ENCODE measurements at regions not wholly inside any gene's neighbourhood (a gene's known extent, or its start where the extent isn't known, plus 50 kb on each side); places are given as distances from the start of the nearest gene placed in this dataset.

DNA sequence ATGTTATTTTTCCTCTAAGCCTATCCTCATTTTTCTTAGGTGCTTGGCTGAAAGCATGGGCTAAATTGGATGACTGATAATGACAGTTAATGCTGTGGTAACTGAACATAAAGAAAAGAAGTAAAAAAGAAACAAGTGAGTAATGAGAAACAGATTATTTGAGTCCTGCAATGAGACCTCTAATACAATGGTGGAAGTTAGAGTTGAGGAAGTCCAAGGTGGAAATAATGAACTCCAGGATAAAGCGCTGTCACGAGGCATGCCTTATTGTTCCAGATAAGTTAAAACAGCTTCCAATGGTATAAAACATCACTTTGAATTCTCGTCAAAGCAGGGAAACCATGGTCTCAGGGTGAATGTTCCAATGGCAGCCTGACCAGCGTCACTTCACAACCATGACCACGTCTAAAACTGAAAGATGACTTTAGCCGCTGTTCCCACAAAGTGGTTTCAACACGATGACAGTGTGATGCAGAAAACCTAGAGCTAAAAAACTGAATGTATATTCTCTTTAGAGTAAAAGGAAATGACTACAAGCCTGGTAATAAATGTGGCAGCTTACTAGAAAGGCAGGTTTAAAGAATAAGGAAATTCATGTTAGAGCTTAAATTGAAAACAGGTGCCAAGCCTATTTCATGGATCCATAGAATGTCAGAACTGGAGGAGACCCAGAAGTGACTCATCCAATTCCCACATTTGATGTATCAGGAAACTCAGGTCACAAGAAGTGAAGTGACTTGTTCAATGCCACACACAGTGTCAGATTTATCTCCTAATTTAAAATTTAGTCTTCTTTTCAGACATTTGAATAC, 202.6 kb upstream of the GYPA start:
- Histone ChIP-seq H3K9me3 (no peaks in the 10 kb centered on the region), H3K4me1 (ENCODE audit: low read depth) (no peaks in the 10 kb centered on the region), H3K4me3 (no peak overlapping the region), H3K36me3 (ENCODE audit: low read depth) (no peaks in the 10 kb centered on the region)
- DNase-seq (no peak), ATAC-seq (no peak)
- intact Hi-C loops (cut with DNase I, micrococcal nuclease) = no loop called here
- TF ChIP-seq, protein P1, sequence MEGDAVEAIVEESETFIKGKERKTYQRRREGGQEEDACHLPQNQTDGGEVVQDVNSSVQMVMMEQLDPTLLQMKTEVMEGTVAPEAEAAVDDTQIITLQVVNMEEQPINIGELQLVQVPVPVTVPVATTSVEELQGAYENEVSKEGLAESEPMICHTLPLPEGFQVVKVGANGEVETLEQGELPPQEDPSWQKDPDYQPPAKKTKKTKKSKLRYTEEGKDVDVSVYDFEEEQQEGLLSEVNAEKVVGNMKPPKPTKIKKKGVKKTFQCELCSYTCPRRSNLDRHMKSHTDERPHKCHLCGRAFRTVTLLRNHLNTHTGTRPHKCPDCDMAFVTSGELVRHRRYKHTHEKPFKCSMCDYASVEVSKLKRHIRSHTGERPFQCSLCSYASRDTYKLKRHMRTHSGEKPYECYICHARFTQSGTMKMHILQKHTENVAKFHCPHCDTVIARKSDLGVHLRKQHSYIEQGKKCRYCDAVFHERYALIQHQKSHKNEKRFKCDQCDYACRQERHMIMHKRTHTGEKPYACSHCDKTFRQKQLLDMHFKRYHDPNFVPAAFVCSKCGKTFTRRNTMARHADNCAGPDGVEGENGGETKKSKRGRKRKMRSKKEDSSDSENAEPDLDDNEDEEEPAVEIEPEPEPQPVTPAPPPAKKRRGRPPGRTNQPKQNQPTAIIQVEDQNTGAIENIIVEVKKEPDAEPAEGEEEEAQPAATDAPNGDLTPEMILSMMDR (IDR thresholded peaks at IDR 0.05) = no peak

DNA sequence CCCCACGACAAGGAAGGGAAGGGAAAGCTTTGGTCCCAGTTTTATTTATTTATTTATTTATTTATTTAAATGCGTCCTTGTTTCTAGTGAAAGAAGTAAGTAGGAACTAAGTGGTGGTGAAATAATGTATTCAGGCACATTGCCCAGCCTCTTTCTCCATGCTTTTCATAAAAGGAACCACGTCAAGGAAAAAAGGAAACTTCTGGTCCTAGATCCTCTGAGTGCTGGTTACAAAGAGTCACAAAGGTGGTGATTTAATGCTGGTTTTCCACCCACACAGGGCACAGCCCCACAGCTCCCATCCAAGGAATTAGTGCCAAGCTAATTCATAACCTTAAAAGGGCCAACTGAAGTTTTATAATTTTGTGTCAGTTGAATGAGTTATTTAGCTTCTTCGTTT, 206.6 kb upstream of the GYPA start:
- Histone ChIP-seq H3K4me3 (no peak overlapping the region), H3K4me1 (ENCODE audit: low read depth) (no peaks in the 10 kb centered on the region), H3K36me3 (ENCODE audit: low read depth) (no peaks in the 10 kb centered on the region), H3K9me3 (no peaks in the 10 kb centered on the region)
- DNase-seq (no peak), ATAC-seq (no peak)
- TF ChIP-seq, protein P1 (IDR thresholded peaks at IDR 0.05) = no peak
- intact Hi-C loops (cut with DNase I, micrococcal nuclease) = no loop called here

DNA sequence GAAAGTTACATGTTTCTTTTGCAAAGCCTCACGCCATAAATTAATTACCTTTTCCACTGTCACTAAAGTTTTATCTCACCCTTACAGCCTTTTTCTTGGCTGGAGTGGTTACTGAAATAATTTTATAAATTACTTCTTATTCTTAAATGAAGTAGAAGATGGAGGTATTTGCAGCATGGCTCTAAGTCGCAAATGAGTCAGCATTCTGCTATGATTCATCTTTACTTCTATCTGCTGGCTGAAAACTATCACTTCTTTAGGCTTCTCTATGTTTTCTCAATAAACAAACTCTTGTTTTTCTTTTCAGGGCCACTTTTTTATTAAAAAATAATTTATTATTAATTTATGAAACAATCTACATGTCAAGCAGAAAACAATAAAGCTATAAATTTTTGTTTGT, 210.2 kb upstream of the GYPA start:
- no peaks in the 10 kb centered on the region for H3K36me3 ChIP-seq (ENCODE audit: low read depth)
- H3K9me3 ChIP-seq = no peaks in the 10 kb centered on the region
- no peak for DNase-seq
- H3K4me3 ChIP-seq = no peak overlapping the region
- TF ChIP-seq, protein P1 (IDR thresholded peaks at IDR 0.05) = no peak
- H3K4me1 ChIP-seq (ENCODE audit: low read depth) = no peaks in the 10 kb centered on the region
- no peak for ATAC-seq
- intact Hi-C loops (cut with DNase I, micrococcal nuclease) = no loop called here

DNA sequence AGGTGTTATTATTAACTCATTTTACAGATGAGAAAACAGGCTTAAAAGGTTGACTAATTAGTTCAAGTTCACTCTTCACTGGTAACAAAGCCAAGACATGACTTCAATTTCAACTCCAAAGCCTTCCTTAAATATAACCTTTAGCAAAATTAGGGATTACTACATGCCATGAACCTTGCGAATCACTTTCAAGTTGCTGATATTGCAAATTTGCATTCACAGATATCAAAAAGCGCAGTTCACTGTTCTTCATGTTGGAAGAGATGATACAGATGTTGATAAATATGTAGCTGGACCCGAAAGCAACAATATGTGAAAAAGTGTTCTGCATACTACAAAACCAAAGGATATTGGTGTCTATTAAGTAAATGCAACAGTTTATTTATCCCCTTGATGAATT, 210.8 kb upstream of the GYPA start:
- intact Hi-C loops (cut with DNase I, micrococcal nuclease) = no loop called here

DNA sequence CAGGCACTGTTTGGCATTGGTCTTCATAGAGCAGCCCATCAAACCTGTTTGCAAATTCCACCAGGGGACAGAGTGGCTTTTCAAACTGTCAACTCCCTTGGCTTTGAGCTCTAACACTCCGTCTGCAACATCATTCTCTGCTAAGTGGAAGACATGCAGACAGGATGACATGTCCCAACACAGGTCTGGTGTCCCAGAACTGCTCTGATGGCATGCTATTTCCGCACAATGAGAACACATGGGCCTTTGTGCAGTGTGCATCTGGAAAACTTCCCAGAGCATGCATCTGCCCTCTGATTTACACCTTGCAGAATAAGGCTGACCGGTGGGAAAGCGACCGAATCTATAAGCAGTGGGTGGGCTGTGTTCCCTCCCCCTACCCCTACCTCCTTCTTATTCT, 212.8 kb upstream of the GYPA start:
- TF ChIP-seq, protein P1 (IDR thresholded peaks at IDR 0.05) = no peak
- no peaks in the 10 kb centered on the region for H3K36me3 ChIP-seq (ENCODE audit: low read depth)
- ATAC-seq = no peak
- no peaks in the 10 kb centered on the region for H3K9me3 ChIP-seq
- DNase-seq = no peak
- H3K4me3 ChIP-seq = no peak overlapping the region
- intact Hi-C loops (cut with DNase I, micrococcal nuclease) = no loop called here
- no peaks in the 10 kb centered on the region for H3K4me1 ChIP-seq (ENCODE audit: low read depth)

More for the DNA sequence above, 210.8 kb upstream of the GYPA start:
- no peak overlapping the region for H3K4me3 ChIP-seq
- no peaks in the 10 kb centered on the region for H3K9me3 ChIP-seq
- DNase-seq (no peak), ATAC-seq (no peak)
- no peaks in the 10 kb centered on the region for H3K4me1 ChIP-seq (ENCODE audit: low read depth)
- no peaks in the 10 kb centered on the region for H3K36me3 ChIP-seq (ENCODE audit: low read depth)
- TF ChIP-seq, protein P1 (IDR thresholded peaks at IDR 0.05) = no peak
